AG09309 (cell line): ENCODE measurements at regions not wholly inside any gene's neighbourhood (a gene's known extent, or its start where the extent isn't known, plus 50 kb on each side); places are given as distances from the start of the nearest gene placed in this dataset.
"Not testable (repeated sequence)": the region's sequence is repeated elsewhere in the genome, so short reads cannot be mapped to it uniquely, and the experiment has no call there.

ENCODE experiments used
- DNase-seq: peaks from one replicate; pipeline ENCODE4 v3.0.0-alpha.2; 2010; ENCODE audit warnings: low read depth
- H3K4me3 ChIP-seq: 2 replicates; pipeline ENCODE4 v1.5.1; 2011; ENCODE audit warnings: mild to moderate bottlenecking, low read depth, low read length, moderate library complexity; ENCODE audit not compliant: control insufficient read depth
- CTCF ChIP-seq: IDR thresholded peaks from 2 replicates; pipeline ENCODE4 v1.5.1; 2011; ENCODE audit warnings: mild to moderate bottlenecking, low read depth, low read length, inconsistent platforms; ENCODE audit not compliant: insufficient read depth, control insufficient read depth; ENCODE audit errors: missing control alignments

DNA sequence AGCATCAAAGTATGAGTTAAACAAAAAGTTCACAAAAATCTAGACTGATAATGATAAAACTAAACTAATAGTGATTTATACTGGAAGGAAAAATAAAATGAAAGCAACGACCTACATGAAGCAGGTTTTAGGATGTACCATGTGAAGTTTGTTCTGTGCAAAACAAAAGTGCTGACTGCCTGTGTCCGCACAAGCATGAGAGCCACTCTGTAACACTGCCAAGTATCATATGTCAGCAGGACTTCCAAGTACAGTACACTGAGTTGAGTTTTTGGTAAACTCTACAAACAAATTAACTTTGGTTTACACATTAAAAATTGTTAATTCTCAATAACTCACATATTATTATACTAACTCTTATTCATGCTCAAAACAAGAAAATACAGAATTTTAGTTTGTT is 459.0 kb downstream of the PDGFC start:
- DNase-seq, result no peak
- H3K4me3 ChIP-seq, result no peak overlapping the region
- no peak for TF ChIP-seq CTCF

GRCh38 chr4:156509921-156510320 is 461.7 kb downstream of the PDGFC start:
- not testable (repeated sequence) for DNase-seq, H3K4me3 ChIP-seq

- no peak for TF ChIP-seq CTCF
- no peak for DNase-seq
- no peak overlapping the region for H3K4me3 ChIP-seq
Measured at GRCh38 chr4:156505341-156505955, 466.2 kb downstream of the PDGFC start.

GRCh38 chr4:156503119-156503518 is 468.5 kb downstream of the PDGFC start:
- H3K4me3 ChIP-seq, result no peak overlapping the region
- no peak for TF ChIP-seq CTCF
- DNase-seq, result no peak

DNA sequence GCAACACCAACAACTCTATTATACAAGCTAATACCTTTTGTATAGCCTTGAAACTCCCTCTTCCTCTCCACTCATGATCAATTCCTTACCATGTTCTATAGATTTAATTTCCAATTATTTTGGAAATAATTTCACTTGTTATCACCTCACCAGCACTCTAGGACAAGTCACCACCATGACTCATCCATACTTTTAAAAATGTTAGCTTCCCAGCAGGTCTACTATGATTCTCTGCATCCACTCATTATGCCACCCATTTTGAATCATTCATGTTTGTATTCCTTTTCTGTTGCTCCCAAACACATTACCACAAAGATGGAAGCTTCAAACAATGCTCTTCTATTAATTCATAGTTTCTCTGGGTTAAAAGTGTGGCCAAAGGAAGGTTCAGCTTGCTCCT is 469.6 kb downstream of the PDGFC start:
- no peak for DNase-seq
- H3K4me3 ChIP-seq, result no peak overlapping the region
- TF ChIP-seq CTCF, result no peak

- no peak for DNase-seq
- H3K4me3 ChIP-seq, result no peak overlapping the region
- TF ChIP-seq CTCF, result no peak
Measured at GRCh38 chr4:156499684-156500083, 471.9 kb downstream of the PDGFC start.

DNA sequence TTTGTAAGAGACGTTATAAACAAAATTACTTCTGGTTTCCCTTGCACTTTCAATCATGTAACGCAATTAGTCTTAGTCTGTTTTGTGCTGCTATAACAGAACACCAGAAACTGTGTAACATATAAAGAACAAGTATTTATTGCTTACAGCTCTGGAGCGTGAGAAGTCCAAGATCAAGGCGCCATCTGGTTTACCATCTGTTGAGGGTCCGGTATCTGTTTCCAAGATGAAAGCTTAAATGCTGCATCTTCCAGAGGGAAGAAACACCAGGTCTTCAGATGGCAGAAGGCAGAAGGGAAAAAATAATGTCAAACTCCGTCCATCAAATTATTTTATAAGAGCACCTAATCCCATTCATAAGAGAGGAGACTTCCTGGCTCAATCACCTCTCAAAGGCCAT is 474.1 kb downstream of the PDGFC start:
- no peak overlapping the region for H3K4me3 ChIP-seq
- TF ChIP-seq CTCF, result no peak
- no peak for DNase-seq
